Activated CD8-positive, alpha-beta memory T cell treated with anti-CD3 and anti-CD28 coated beads for 1 hour (primary cell): ENCODE measurements at regions not wholly inside any gene's neighbourhood (a gene's known extent, or its start where the extent isn't known, plus 50 kb on each side); places are given as distances from the start of the nearest gene placed in this dataset.

Source experiments
- DNase-seq, 2 donors: peaks; one replicate each; pipeline ENCODE4 v3.0.0-alpha.2; 2020; ENCODE audit warnings: low read depth in 1 of 2; ENCODE audit errors: extremely low read depth in 1 of 2

DNA sequence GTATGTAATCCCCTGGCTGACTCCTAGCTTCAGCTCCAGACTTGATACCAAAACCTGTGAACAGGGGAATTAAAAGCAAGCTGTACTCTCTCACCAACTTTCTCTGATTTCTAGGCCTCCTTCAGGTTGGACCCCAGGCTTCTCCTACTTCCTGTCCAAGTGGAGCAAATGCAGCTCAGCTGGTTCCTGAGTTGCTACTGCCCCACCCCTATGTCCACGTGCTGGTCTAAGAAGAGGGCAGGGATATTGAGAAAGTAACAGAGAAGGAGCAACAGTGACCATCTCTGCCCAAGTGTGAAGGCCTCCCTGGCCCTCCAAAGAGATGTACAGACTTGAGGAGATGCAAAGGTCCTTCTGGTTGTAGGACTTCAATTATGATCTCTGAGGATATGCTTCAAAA is 188.3 kb upstream of the MCHR2 start:
- no peak for DNase-seq

DNA sequence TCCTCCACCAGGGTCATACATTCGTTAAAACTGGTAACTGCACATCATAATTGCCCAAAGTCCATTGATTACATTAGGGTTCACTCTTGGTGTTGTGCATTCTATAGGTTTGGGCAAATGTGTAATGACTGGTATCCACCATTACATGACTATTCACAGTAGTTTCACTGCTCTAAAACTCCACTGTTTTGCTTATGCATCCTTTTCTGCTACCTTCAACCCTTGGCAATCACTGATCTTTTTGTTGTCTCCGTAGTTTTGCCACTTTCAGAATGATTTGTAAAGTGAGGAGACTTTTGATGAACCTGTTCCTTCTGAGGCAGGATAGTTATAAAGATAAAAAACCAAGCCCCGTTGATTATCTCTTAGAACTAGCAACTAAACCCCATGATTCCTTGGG is 187.3 kb upstream of the MCHR2 start:
- DNase-seq = no peak

DNA sequence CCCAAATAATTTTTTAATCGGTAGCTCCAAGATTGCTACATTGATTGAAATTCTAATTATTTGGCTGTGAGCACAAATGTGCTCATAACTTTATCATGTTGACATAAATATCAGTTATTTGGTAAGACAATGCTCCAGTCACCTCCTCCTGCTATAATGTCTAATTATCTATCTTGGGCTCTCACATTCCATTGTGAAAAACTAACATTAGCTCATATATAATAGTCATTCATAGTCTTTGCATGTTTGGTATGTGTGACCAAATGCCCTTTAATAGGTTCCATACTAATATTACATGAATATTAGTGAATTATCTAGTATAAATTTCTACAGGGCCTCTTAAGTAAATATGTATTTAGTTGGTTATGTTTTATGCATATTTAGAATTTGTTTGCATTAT is 185.6 kb upstream of the MCHR2 start:
- no peak for DNase-seq

DNA sequence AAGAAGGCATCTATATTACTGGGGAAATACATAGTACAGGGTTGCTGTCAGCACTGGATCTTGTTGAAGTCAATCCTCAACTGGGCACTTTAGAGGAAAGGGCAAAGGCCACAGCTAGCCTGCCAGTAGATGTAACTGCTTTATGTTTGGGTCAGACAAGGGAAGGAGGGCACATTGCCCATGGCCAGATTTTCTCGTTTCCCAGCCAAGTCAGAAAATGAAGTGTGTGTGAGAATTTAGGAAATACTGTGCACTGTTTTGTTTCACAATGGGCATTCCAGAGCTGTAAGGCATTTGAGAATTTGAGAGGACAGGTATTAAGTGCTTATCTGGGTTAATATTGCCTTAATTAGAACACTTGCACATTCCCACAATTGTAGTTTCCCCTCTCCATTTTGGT is 183.9 kb upstream of the MCHR2 start:
- DNase-seq = no peak

DNA sequence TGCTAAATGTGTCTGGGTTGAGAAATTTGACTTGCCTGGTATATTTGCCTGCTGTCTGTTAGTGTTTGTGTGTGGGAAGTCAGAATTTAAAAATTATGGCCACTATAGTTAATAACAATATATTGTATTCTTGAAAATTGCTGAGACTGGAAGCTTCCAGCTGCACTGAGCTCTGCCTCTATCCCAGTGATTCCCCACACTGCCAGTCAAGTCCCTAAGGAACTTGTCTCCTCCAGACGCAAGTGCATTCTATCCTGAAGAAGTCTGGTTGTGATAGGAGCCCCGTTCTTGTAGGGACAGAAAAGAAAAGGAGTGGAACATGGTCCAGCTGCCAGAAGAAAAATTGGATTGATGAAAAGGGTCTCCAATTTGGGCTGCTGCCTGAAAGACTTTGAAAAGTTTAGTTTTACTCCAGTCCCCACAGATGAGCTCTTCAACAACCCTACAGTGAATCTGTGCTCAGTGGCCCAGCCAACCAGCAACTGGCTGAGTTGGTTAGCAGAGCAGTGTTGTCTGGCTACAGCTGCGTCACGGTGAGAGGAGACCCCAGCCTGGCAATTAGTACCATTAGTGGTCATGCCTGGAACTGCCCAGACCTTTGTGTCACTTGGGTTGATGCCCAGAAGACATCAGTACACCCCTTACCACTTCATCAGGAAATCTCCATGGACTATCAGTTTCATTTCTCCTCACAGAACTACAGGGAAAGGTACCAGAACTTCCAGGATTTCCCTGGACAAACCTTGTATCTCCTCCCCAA is 183.1 kb upstream of the MCHR2 start:
- DNase-seq = no peak

DNA sequence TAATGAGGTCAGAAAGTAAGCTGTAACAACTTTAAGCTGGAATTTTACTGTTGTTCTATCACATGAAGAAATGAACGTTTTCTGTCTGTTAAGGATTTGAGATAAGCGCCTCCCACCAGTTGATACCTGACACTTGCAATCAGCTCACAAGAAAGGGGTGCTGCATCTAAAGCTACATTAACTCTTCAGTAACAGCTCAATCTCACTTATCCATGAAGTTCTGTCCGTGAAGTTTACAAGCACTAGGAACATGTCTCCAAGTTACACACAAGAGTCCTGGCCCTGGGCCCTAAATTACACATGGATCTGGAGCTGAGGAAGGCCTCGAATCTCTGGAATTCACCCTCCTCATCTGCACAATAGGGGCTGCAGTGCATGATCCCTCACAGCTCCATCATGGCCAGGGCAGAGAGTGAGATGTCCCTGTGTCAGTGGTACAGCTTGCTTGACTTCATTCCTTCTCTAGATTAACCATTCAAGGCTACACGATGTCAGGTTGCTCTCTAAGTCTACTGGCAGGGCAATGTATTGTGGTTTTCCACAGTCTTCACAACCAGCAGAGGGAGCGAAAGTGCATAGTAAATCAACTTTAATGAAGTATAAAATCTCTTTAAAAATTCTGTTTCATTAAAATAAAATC is 182.4 kb upstream of the MCHR2 start:
- no peak for DNase-seq

DNA sequence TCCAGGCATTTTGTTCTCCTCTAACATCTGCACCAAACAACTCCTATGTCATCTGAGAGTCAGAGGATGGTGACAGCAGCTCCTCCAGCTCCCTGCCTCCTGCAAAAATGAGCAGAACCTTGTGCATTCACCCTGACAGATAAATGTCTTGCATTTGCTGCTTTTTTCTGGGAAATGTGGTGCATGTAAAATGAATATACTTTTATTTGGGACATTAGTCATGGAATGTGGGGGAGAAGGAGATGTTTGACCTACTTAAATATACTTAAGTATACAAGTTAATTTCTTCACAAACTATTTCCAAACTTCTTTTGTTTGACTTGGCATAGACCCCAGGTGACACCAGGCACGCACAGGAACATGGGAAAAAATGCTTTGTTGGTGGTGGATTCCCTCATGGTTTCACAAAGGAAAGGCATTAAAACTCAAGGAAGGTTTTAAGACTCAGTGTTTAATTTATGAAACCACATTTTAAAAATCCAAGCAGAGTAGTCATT is 181.8 kb upstream of the MCHR2 start:
- no peak for DNase-seq

DNA sequence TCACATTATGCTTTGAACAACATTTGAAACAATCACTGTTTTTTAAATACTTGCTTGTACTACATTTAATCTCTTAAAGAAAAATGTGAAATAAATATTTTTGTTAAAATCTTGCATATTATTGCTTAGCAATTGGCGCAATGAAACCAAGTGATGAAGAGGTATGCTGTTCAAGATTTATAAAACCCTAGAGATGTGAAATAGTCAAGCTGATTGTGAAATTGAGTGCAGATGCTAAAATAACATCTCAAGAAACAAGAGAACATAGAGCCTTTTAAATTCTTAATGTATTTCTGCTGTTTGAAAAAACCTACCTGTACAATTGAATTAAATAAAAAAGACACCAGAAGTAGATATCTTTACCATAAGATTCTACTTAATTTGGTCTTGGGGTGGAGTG is 179.2 kb upstream of the MCHR2 start:
- no peak for DNase-seq

DNA sequence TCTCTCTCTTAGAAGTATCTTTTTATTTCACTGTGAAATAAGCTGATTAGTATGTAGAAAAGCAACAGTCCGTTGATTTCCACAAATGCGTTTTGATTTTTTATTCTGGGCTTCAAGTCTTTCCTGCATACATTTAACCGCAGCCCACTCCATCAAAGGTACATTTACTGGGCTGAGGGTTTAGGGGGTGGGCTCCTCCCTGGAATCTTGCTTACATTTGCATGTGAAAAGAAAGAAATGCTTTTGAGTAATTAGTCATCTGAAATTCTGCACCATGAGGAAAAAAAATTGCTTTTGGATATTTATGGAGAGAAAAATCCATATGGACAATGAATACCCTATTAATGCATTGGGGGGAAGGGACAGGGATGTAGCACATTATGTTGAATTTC is 178.3 kb upstream of the MCHR2 start:
- DNase-seq = no peak

DNA sequence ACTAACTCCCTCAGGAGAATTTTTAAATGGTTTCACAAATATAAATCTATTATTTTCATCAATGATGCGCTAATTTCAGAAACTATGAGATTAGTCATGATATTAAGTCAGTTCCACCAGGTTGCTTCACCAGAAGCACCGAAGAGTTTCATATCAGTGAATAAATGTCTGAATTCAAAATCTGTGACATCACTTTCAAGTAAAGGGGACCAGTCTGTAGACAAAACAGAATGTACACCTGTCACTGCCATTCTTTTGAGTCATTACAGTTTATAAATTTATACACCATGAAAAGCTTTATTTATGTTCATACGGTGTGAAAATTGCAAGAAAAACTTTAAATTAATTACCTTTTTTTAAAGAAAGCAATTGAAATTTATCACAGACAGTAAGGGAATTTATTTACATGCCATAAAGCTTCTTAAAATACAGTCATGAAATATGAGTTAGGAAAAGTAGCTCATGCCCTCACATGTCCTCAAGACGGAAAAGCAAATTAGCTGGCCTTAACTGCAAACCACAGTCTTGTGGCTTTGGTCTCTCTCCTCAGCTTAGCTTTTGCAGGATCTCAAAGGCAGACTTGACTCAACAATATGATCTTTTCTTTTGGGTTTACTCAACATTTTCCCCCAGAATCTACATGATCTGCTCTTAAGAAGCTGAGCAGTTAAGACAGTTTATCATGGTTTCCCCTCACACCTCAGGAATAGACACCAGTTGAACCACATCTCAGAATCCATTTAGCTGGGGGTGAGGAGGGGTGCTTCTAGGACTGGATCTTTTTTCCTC is 177.7 kb upstream of the MCHR2 start:
- no peak for DNase-seq

DNA sequence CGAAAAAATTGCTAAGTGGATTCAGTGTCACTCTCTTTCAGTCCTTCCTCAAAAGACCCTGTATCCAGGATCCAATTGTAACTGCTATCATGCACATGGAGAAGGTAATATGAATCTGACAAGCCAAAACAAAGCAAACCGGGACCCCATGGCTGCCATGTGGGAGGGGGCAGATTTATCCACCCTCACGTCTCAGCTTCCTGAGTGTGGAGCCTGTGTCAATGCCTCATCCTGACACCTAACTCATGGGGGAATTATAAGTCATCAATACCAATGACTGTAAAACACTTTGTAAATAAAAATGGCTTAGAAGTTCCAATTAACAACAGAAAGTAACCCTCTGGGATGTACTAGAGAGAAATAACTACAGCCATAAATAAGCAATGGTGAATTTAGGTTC is 174.1 kb upstream of the MCHR2 start:
- DNase-seq = no peak

DNA sequence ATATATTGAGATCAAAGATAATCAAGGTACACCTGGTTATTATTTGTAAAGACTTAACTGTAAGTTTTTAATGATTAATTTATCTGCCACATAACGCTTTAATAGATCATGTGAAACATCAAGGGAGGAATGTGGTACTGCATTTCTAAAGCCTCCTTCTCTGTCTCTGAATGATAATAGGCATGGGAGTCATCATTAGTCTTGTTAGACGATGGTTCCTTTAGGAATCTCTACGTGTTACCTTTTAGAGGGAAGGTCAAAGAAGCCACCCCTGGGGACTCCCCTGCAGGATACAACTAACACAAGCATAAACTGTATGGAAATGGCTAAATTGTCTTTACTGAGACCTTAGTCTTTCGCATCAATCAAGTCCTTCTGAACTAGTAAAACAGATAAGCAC is 173.6 kb upstream of the MCHR2 start:
- DNase-seq = no peak

DNA sequence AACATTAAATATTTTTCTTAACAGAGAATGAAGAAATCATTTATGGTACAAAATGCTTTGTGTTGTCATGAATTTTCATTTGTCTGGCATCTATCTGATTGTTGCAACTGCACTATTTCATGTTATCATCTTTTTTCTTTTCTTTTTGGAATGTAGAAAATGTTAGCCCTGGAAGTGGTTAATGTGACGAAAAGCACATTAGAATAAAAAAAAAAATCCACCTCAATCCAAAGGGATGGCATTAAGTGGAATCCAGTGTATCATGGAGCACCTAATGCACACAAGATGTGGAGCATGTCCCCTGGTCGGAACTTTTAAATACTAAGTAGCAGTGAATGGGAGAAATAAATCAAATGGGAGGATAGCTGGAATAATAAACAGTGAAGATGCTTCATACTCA is 172.9 kb upstream of the MCHR2 start:
- no peak for DNase-seq

DNA sequence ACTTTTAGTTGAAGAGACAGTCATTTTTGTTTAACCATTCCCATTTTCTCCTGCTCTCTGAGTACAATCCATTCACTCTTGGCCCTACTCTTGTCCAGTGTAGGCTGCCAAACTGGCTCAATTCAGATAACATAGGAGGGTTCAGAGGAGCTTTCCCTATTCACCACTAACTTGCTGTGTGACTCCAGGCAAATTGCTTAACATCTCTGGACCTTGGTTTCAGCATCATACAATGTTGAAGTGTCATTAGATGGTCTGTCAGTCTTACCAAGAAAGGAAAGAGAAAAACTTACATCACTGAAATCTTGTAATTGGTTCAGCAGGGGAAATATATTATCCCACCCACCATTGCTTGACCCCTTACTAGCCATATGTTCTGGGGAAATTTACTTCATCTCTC is 171.4 kb upstream of the MCHR2 start:
- DNase-seq = no peak

DNA sequence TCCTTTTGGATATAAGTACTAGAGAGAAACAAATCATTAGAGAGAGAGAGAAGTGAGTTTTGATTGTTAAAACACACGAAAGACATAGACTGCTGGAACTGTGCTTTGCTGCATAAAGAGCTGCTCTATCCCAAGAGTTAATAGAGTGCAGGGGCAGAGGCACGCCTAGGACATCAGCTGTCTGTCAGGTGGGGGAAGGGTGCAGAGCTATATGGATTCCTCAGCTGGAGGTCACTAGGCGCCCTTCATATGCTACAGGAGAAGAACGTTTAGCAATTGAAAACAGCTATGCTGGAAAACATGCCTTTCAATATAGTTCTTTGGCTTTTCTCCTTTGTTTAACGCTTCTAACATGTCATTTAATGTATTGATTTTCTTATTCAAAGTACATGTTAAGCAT is 169.0 kb upstream of the MCHR2 start:
- no peak for DNase-seq

DNA sequence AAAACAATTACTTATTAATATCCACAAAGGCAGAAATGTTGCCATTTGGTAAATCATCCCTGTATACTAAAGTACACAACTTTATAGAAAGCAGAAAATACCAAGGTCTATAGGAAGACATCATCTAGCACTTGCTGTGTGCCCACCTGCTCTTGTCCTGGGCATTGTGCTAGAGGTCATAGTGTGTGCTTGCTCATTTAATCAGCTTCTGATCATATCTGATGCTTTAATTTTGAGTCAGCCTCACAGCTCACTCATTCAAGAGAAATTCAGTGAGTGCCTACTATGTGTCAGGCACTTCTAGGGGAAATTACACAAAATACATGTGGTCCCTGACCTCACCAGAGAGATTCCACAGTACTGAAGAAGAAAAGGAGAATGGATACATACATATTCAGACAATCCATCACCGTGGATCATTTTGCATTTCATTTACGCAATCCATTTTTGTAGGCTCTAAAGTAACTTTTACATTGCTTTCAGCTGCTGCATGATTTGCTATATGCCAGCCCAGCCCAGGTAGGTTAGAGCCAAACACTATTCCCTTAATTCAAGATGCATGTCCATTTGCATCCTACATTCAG is 167.9 kb upstream of the MCHR2 start:
- DNase-seq = no peak

DNA sequence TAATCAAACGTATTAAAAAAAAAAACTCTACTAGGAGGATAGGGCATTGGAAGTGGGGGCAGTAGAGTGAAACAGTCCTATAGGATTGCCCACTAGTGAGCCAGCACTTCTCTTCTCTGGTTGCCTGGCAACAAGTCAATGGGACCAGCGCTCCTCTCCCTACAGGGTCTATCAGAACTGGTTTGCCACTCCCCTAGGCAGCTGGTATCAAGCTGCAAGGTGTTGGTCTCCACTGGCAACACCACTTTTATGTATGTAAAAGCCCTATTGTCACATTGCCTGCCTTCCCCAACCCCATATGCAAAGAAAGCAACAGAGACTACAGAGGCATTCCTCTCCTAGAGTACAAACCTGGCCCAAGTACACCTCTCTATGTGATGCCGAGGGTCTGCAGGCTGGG is 166.9 kb upstream of the MCHR2 start:
- DNase-seq = no peak

DNA sequence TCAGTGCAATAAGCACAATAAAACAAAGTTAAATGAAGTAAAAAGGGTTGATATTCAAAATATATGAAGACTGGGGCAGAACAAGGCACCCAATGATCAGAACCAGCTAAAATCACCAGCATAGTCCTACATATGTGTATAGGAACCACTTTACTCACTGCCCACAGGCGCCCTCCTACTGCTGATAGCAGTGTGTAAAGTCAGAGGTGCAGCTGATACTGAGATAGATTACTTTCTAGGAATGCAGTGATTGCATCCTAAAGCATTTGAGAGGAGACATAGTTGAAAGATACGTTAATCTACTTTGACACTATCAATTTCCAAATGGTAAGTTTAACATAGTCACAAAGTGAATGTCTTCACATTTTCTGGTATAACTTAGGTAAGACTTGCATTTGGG is 161.1 kb upstream of the MCHR2 start:
- DNase-seq = no peak

DNA sequence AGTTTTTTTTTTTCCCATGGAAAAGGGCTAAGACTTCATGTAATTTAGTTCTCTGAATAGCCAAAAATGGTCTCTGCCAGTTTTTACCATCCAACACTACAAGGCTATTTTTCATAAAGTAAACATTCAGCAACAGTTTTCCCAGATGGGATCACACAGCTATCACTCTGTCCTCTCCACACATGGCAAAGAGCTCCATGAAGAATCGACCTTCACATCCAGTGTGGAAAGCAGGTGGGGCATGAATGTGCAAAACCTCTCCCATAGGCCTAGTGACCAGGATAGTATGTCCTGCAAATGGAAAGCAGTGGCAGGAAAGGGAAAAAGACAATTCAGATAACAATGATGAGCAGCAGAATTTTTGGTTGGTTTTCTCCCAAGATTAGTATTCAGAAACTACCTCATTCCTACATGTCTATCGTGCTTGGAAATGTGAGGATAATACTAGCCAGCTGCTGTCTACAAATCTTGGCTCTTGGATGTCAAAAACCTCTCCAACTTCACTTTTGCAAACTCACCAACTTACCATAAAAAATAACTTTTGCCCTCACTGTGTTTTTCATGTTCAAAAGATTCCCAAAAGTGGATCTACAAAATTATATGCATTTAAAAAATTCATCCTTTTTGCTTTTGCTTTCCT is 159.7 kb upstream of the MCHR2 start:
- no peak for DNase-seq

DNA sequence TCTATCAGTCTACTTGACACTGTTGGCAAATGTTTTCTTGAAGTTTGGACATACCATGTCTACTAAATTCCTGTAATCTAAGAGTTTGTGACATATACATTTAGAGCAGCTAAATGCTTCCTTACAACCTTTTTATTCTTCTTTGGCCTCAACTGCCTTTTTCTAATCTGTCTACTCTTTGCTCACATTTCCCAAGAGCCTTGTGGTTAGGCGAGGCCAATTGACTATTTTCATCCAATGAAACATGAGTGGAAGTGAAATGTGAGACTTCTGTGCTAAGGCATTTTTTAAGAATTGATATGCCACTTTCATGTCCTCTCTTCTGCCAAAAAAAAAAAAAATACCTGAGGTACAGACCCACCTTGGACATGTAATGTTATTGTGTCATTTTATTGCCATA is 158.2 kb upstream of the MCHR2 start:
- no peak for DNase-seq

DNA sequence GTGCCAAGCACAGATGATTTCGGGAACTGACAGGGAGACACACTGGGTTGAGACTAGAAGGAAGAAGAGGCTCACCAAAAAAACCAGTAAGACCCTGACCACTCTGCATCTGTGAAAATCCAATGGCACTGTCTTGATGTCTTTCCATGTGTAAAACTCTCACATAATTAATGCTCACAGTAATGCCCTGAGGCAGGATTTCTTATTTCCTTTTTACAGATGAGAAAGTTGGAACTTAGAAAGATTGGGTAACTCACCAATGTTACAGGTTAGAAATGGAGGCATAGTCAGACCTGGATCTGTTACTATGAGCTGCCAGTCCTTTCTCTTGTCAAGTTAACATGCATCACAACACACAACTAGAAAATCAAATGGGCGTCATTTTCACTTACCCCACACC is 151.0 kb upstream of the MCHR2 start:
- DNase-seq = no peak
